ENCODE measurements at regions not wholly inside any gene's neighbourhood (a gene's known extent, or its start where the extent isn't known, plus 50 kb on each side); places are given as distances from the start of the nearest gene placed in this dataset.

- no peak overlapping the region for H3K27ac ChIP-seq
- H3K27me3 ChIP-seq: no peaks in the 10 kb centered on the region
- no peaks in the 10 kb centered on the region for H3K4me1 ChIP-seq (ENCODE audit: low read depth)
- no peak for TF ChIP-seq CTCF (IDR thresholded peaks at IDR 0.05; ENCODE audit: low read depth, low read length)
- H3K9me3 ChIP-seq (ENCODE audit: low read depth): no peaks in the 10 kb centered on the region
- no peaks in the 10 kb centered on the region for H3K36me3 ChIP-seq
- H3K4me3 ChIP-seq: no peak overlapping the region
- peak in 1 of 2 donors; percentile 36 for DNase-seq (ENCODE audit: low read depth in 1 of 2, low spot score in 1 of 2)
Measured at GRCh38 chr18:42578792-42579191, 536.7 kb downstream of the RIT2 start.

- no peaks in the 10 kb centered on the region for H3K4me1 ChIP-seq (ENCODE audit: low read depth)
- no peak overlapping the region for H3K4me3 ChIP-seq
- no peaks in the 10 kb centered on the region for H3K36me3 ChIP-seq
- no peak for DNase-seq (ENCODE audit: low read depth in 1 of 2, low spot score in 1 of 2)
- no peaks in the 10 kb centered on the region for H3K27me3 ChIP-seq
- H3K9me3 ChIP-seq (ENCODE audit: low read depth): no peaks in the 10 kb centered on the region
- no peak overlapping the region for H3K27ac ChIP-seq
- no peak for TF ChIP-seq CTCF (IDR thresholded peaks at IDR 0.05; ENCODE audit: low read depth, low read length)
Measured at GRCh38 chr18:42582266-42582665, 533.2 kb downstream of the RIT2 start.

GRCh38 chr18:42583283-42583731, 532.2 kb downstream of the RIT2 start:
- no peak overlapping the region for H3K27ac ChIP-seq
- peak in 1 of 2 donors; percentile 12 for DNase-seq (ENCODE audit: low read depth in 1 of 2, low spot score in 1 of 2)
- H3K9me3 ChIP-seq (ENCODE audit: low read depth): no peaks in the 10 kb centered on the region
- TF ChIP-seq CTCF (IDR thresholded peaks at IDR 0.05; ENCODE audit: low read depth, low read length): no peak
- H3K27me3 ChIP-seq: no peaks in the 10 kb centered on the region
- no peaks in the 10 kb centered on the region for H3K4me1 ChIP-seq (ENCODE audit: low read depth)
- no peaks in the 10 kb centered on the region for H3K36me3 ChIP-seq
- H3K4me3 ChIP-seq: no peak overlapping the region

- Histone ChIP-seq H3K27ac (no peak overlapping the region), H3K4me3 (no peak overlapping the region), H3K36me3 (no peaks in the 10 kb centered on the region), H3K4me1 (ENCODE audit: low read depth) (no peaks in the 10 kb centered on the region), H3K9me3 (ENCODE audit: low read depth) (no peaks in the 10 kb centered on the region), H3K27me3 (no peaks in the 10 kb centered on the region)
- DNase-seq (ENCODE audit: low read depth in 1 of 2, low spot score in 1 of 2): no peak
- no peak for TF ChIP-seq CTCF (IDR thresholded peaks at IDR 0.05; ENCODE audit: low read depth, low read length)
Measured at GRCh38 chr18:42586601-42587000, 528.9 kb downstream of the RIT2 start.

GRCh38 chr18:42588786-42589185, 526.7 kb downstream of the RIT2 start:
- H3K4me1 ChIP-seq (ENCODE audit: low read depth): no peaks in the 10 kb centered on the region
- H3K27me3 ChIP-seq: no peaks in the 10 kb centered on the region
- no peak for TF ChIP-seq CTCF (IDR thresholded peaks at IDR 0.05; ENCODE audit: low read depth, low read length)
- no peak overlapping the region for H3K4me3 ChIP-seq
- no peaks in the 10 kb centered on the region for H3K36me3 ChIP-seq
- H3K9me3 ChIP-seq (ENCODE audit: low read depth): no peaks in the 10 kb centered on the region
- no peak for DNase-seq (ENCODE audit: low read depth in 1 of 2, low spot score in 1 of 2)
- H3K27ac ChIP-seq: no peak overlapping the region

- H3K9me3 ChIP-seq (ENCODE audit: low read depth): no peaks in the 10 kb centered on the region
- no peak for TF ChIP-seq CTCF (IDR thresholded peaks at IDR 0.05; ENCODE audit: low read depth, low read length)
Measured at GRCh38 chr18:42604820-42605219, 510.7 kb downstream of the RIT2 start.

More at GRCh38 chr18:42604820-42605219, 510.7 kb downstream of the RIT2 start:
- Histone ChIP-seq H3K4me1 (ENCODE audit: low read depth) (no peaks in the 10 kb centered on the region), H3K4me3 (no peak overlapping the region), H3K27ac (no peak overlapping the region), H3K36me3 (no peaks in the 10 kb centered on the region), H3K27me3 (no peaks in the 10 kb centered on the region)
- no peak for DNase-seq (ENCODE audit: low read depth in 1 of 2, low spot score in 1 of 2)

Data from cardiac muscle cell (in vitro differentiated cells and primary cell).